ENCODE measurements at regions not wholly inside any gene's neighbourhood (a gene's known extent, or its start where the extent isn't known, plus 50 kb on each side); places are given as distances from the start of the nearest gene placed in this dataset.
"Not testable (repeated sequence)": the region's sequence is repeated elsewhere in the genome, so short reads cannot be mapped to it uniquely, and the experiment has no call there.

DNA sequence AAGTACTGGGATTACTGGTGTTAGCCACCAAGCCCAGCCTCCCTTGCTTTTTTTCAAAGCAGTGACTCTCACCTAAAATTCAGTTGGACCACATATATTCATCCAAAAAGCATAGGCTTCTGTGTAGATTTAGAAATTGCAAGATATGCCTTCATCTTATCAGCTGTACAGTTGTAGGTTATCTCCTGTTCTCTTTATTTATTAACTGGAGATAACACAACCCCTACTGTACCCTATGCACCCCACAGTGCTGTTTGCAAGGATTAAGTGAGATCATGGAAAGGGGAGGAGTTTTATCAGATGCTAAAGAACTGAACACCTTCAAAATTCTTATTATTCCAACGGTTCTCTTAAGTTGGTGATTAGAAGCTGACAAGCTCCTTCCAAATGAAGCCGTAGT lies 164.4 kb upstream of the JARID2 start:
- no peak for DNase-seq (ENCODE audit: low read depth in 3 of 3, low spot score in 2 of 3)

DNA sequence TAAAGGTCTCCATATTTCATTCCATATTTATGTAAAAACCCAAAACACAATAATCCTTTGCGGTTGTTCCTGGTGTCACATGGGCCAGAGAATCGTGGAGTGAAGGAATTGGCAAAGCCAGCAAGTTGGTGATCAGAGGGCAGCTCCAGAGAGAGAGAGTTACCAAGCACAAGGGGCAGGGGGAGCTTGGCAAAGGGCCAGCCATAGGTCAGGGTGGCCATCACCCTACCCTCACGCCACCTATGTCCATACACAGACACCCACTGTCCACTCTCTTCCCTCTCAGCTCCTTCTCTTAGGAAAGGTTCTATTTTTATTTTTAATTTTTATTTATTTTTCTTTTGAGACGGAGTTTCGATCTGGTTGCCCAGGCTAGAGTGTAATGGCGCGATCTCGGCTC lies 163.2 kb upstream of the JARID2 start:
- no peak for DNase-seq (ENCODE audit: low read depth in 3 of 3, low spot score in 2 of 3)

DNA sequence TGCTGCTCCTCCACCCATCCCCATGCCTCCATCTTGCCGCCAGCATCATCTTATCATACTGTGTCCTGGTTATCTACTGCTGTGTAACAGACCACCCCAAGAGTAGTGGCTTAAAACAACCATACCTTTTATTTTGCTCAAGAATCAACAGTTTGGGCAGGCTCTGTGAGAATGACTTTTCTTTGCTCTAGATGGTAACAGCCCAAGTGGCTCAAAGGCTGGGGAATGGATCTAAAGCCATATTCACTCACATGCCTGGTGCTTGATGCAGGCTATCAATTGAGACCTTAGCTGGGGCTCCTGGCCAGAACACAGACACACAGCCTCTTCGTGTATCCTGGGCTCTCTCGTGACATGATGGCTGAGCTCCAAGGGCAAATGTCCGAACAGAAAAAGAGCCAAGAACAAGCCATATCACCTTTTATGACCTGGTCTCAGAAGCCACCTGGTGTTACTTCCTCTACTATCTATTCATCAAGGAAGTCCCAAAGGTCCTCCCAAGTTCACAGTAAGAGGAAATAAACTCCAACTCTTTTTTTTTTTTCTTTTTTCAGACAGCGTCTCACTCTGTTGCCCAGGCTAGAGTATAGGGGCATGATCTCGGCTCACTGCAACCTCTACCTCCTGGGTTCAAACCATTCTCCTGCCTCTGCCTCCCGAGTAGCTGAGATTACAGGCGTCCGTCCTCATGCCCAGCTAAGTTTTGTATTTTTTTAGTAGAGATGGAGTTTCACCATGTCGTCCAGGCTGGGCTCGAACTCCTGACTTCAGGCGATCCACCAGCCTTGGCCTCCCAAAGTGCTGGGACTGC lies 159.3 kb upstream of the JARID2 start:
- no peak for DNase-seq (ENCODE audit: low read depth in 3 of 3, low spot score in 2 of 3)

DNA sequence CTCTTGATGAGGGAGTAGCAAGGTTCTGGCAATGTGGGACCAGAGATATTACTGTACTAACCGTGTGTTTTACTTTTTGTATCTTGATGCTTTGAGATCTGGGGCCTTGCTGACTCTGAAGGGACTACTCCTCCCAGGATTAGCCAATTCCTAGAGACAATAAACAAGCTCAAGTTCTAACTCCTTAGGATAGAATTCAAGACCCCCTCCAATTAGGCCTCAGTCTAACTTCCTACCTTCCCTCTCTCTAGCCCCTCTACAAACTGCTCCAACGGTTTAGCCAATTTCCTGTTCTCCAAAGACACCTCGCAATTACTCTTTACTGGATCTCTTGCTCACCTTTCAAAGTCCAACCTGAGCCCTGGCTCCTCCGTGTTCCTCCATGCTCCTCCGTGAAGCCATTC lies 158.7 kb upstream of the JARID2 start:
- DNase-seq (ENCODE audit: low read depth in 3 of 3, low spot score in 2 of 3) = no peak

DNA sequence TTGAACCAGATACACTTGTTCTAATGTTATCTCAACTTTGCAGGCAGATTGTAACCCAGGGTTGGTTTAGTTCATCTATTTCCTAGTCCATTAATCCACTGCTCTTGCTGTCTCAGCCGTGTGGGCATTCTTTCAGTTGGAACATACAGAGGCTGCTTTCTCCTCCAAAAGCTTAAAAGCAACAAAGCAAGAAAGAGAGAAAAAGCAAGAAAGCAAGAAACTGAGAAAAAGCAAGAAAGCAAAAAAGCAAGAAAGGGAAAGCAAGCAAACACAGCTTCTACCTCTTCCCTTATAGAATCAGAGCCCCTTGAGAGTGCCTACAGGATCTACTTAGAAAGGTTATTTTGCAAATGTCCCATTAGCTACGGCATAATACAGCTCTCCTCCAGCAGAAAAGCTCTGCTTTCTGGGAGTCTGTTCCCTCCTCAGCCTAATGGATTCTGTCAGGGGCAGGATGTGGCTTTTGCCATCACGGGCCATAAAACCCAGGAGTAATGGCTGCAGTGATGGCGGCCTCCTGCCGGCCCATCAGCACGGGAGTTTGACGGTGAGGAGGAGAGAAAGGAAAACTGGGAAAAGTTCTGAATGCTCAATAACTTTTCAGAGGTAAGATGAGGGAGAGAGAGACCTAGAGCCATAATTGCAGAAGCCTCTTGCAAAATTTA lies 156.8 kb upstream of the JARID2 start:
- peak in 2 of 3 donors; percentile 54 to 71 for DNase-seq (ENCODE audit: low read depth in 3 of 3, low spot score in 2 of 3)

DNA sequence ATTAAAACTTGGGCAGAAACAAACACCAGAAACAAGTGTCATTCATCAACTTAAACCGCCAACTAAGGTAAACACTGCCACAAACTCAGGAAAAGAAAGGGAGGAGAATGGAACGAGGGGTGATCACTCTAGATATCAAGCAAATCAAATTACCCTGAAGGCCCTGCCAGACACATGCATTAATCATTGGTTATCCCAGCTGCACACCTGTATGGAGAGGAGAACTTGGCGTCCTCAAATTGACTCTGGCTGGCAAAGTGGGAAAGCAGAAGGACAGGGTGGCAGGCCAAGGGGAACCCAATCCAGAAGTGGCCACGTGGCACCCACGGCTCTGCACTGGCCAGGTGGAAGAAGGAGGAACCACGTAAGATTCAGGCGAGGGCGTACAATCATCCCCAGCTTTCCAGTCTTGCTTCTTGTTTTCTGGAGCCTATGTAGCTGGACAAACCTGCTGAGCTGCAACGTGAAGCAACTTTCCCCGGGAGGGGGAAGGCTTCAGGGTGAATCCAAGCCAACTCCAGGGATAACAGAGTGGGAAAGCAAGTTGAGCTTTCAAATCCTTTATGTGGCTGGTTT lies 156.2 kb upstream of the JARID2 start:
- no peak for DNase-seq (ENCODE audit: low read depth in 3 of 3, low spot score in 2 of 3)

DNA sequence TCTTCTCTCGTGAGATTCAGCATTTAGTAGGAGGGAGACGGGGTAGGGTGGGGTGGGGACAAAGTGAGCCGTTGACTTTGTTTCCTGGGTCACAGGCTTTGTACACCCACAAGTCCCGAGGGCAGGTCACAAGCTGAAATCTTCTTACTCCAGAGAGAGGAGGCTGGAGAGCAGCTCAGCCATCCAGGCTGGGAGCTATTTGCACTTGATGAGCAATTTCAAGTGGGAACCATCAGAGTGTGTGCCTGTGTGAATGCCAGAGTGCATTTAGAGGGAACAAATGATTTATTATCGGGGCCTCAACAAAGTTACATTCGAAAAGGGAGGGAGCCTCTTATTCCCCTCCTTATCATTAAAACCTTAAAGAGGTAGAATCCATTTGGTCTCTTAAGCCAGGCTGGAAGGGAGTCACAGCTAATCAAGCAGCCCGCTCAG lies 155.7 kb upstream of the JARID2 start:
- DNase-seq (ENCODE audit: low read depth in 3 of 3, low spot score in 2 of 3) = no peak

DNA sequence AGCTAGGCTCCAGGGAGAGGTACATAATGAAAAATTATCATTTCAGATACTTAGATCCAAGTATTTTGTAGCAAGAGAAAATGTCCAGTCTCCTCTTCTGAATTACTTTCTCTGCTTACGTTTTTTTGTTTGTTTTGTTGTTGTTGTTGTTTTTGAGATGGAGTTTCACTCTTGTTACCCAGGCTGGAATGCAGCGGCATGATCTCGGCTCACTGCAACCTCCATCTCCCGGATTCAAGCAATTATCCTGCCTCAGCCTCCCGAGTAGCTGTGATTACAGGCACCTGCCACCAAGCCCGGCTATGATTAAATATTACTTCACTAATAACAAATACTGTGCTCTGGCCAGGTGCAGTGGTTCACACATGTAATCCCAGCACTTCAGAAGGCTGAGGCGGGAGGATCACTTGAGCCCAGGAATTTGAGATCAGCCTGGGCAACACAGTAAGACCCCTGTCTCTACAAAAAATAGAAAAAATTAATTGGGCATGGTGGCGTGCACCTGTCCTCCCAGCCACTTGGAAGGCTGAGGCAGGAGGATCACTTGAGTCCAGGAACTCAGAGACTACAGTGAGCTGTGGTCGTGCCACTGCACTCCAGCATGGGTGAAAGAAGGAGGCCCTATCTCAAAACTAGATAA lies 155.0 kb upstream of the JARID2 start:
- DNase-seq (ENCODE audit: low read depth in 3 of 3, low spot score in 2 of 3) = no peak

DNA sequence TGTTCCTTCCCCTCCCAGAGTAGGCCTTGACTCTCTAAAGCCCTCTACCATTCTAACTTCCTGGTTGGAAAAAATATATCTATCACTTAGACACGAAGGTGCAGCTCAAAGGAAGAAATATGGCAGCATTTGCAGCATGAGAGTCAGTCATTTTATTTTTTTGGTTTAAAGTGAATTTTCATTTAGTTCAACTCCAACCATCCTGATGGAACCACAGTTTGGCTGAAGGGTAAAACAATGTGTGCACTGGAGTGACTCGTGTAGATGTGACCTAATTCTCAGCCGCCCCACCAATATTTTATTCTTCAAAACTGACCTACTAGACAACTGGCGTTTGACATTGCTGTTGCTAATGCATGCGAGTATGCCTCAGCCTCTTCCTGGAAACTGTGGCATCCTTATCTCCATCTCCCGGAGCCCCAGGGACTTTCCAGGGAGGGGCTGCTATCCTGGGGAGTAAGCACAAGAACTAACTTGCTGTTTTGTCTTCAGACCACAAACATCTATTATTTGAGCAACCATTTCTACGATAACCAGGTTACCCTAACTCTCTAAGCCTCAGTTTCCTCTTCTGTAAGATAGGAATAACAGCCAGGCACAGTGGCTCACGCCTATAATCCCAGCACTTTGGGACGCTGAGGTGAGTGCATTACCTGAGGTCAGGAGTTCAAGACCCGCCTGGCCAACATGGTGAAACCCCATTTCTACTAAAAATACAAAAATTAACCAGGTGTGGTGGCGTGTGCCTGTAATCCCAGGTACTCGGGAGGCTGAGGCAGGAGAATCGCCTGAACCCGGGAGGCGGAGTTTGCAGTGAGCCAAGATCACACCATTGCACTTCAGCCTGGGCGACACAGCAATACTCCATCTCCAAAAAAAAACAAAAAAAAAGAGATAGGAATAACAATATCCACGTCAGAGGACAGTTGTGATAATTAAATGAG lies 148.7 kb upstream of the JARID2 start:
- no peak for DNase-seq (ENCODE audit: low read depth in 3 of 3, low spot score in 2 of 3)

DNA sequence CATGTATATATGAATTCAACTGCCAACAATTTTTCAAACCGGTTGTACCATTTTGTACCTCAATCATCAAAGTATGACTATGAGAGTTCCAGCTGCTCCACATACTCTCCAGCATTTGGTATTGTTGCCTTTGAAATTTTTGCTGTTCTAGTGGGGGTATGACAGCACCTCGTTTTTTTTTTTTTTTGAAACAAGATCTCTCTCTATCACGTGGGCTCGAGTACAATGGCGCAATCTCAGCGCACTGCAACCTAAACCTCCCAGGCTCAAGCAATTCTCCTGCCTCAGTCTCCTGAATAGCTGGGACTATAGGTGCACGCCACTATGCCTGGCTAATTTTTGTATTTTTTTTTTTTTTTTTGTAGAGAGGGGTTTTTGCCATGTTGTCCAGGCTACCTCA lies 144.7 kb upstream of the JARID2 start:
- no peak for DNase-seq (ENCODE audit: low read depth in 3 of 3, low spot score in 2 of 3)

DNA sequence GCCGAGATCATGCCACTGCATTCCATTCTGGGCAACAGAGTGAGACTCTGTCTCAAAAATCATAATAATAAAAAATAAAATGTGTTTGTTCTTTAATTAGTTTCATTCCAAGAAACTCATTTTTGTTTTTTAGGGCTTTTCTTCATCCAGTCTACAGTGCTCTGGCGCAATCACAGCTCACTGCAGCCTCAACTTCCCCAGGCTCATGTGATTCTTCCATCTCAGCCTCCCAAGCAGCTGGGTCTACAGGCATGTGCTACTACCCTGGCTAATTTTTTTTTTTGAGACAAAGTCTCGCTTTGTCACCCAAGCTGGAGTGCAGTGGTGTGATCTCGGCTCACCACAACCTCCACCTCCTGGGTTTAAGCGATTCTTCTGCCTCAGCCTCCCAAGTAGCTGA lies 143.6 kb upstream of the JARID2 start:
- DNase-seq (ENCODE audit: low read depth in 3 of 3, low spot score in 2 of 3) = no peak

DNA sequence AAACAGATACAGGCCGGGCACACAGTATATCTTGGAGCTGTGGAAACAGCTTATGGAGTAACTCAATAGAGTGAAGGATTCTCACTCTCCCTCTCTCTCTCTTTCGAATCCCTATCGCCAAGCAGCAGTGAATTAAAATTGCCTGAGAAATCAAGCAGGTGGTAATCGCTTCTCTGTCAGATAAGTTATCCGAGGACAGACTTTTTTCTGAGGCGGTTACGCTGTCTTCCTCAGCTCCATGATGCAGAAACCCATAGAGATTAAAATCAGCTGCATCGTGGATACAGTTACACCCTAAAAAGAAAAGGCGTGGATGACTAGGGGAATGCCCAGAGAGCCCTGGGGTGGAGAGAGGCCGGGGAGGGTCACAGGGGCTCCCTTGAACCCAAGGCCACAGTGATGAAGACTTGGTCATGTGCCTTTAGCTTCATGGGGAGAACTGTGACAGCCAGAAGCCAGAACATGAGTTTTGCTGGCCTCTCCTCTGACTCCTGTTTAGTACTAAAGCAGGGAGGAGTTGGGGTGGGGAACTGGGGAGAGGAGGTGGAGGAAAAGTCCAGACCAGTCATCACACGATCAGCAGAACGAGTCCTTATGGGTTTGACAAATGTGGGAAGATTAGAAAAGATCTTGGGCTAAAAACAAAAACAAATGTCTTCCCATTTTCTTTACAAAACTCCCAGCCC lies 138.8 kb upstream of the JARID2 start:
- no peak for DNase-seq (ENCODE audit: low read depth in 3 of 3, low spot score in 2 of 3)

DNA sequence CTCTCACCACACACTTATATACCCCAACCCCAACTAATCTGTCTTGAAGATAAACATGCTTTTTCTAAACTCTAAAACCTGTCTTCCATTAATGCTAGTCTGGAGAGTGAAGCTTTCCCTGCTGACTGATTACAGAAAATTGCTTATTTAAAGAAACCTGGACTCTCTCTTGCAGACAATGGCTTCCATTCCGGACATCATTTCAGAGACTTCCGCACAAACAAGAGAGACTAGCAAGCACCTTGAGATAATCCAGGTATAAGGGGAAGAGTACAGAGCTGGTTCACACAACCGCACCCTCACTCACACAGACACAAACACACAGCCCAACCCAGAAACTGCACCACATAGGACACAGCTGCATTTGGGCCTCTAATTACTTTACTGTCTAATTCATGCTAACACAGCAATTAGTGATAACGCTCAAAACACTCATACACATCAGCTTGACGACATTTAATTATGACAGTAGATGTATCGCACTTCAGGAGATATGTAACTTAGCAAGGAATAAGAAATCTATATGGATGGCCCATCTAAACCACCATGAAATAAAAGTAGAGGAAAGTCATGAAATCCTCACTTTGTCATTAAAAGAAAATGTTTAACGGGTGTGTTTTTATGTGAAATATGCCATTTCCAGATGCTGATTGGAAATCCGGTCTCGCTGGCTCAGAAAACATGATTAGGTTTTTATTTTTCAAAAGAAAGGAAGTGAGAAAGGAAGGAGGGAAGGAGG lies 138.1 kb upstream of the JARID2 start:
- DNase-seq (ENCODE audit: low read depth in 3 of 3, low spot score in 2 of 3) = no peak

DNA sequence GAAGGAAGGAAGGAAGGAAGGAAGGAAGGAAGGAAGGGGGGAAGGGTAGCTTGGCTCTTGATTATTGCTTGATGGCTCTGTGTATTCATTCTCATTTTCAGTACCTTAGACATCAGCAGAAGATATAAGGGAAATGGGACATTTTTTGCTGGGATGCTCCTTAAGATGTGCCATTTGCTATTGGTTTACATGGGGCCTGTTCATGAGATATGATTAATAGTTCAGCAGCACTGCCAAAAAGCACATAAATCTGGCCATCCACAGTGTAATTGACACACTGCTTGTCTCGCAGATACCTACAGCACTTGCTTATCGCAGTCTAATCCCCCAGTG lies 137.5 kb upstream of the JARID2 start:
- DNase-seq (ENCODE audit: low read depth in 3 of 3, low spot score in 2 of 3) = no peak

DNA sequence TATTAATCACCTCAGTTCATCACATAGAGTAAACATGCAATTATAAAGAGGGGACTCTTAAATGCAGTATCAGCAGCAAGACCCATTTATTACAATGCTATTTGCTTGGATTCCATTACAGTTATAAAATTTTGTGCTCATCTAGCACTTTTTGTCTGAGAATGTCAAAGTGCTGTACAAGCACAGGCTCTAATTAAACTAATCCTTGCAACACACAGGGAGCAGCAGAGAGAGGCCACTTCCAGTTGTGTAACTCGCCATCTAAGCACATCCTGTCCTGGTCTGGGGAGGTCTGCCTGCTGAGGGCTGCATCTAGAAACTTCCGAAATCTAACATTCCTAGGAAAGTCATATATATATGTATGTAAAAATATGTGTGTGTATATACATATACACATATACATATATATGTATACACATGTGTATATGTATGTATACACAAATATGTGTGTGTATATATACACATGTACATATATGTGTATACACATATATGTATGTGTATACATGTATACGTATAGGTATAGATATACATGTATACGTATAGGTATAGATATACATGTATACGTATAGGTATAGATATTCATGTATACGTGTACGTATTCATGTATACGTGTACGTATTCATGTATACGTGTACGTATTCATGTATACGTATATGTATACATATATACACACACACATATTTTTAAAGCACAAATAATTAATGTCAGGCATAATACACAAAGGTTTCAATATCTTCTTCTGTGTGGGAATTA lies 136.4 kb upstream of the JARID2 start:
- DNase-seq (ENCODE audit: low read depth in 3 of 3, low spot score in 2 of 3) = no peak

DNA sequence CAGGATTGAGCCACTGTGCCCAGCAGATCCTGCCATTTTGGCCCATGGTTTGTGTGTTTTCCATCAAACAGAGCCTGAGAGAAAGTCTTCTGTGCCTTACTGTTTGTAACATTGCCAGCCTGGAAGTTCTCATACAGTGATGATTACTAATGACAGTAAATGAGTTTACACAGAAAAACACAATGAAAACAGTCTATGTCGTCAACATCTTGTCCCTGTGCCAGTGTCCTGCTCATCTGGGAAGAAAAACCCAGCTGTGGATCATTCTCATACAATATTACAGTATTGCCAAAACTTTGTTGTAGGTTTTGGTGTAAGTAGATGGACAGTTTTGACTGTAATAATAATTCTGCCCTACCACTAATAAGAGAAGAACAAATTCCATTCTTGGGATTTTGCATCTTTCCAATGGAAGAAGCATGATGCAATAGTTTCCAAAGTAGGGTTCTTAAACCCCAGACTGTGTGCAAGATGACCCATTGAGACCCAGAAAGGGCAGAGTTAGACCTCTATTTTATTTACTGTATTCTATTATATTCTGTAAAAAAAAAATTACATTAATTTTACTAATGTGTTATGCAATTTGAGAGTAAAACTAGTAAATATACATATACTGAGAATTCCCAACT lies 135.0 kb upstream of the JARID2 start:
- DNase-seq (ENCODE audit: low read depth in 3 of 3, low spot score in 2 of 3) = no peak

DNA sequence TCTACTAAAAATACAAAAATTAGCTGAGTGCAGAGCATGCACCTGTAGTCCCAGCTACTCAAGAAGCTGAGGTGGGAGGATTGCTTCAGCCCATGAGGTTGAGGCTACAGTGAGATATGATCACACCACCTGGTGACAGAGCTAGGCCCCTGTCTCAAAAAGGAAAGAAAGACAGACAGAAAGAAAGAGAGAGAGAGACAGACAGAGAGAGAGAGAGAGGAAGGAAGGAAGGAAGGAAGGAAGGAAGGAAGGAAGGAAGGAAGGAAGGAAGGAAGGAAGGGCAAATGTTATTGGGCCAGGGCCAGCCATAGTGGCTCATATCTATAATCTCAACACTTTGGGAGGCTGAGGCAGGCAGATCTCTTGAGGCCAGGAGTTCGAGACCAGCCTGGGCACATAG lies 134.3 kb upstream of the JARID2 start:
- DNase-seq (ENCODE audit: low read depth in 3 of 3, low spot score in 2 of 3) = not testable (repeated sequence)

DNA sequence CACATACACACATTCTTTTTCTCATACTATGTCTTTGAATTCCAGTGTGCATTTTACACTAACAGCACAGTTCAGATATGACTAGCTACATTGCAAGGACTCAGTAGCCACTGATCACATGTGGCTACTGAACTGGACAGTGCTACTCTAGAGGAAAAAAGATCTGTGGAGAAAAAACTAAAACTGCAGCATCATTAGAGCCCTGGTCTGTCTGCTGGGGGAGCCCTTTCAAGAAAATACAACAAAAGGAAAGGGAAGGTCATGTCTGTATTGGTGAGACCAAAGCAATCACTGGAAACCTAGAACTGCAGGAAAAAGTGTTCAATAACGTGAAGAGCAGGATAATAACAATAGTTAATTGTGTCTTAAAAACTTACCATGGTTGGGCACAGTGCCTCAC lies 132.3 kb upstream of the JARID2 start:
- no peak for DNase-seq (ENCODE audit: low read depth in 3 of 3, low spot score in 2 of 3)

All from right renal cortex interstitium (tissue), 3 donors.